COLO668 (cell line): ENCODE measurements at regions not wholly inside any gene's neighbourhood (a gene's known extent, or its start where the extent isn't known, plus 50 kb on each side); places are given as distances from the start of the nearest gene placed in this dataset.
"Not testable (repeated sequence)": the region's sequence is repeated elsewhere in the genome, so short reads cannot be mapped to it uniquely, and the experiment has no call there.

Source experiments
- DNase-seq: peaks from one replicate; lab custom pipeline; 2025; ENCODE audit not compliant: unreplicated experiment; lab: John Stamatoyannopoulos, UW

- DNase-seq = no peak
Observed at GRCh38 chrX:151042842-151043241, 59.7 kb downstream of the HMGB3 start.

GRCh38 chrX:151066373-151066772 is 83.2 kb downstream of the HMGB3 start:
- DNase-seq = not testable (repeated sequence)

DNA sequence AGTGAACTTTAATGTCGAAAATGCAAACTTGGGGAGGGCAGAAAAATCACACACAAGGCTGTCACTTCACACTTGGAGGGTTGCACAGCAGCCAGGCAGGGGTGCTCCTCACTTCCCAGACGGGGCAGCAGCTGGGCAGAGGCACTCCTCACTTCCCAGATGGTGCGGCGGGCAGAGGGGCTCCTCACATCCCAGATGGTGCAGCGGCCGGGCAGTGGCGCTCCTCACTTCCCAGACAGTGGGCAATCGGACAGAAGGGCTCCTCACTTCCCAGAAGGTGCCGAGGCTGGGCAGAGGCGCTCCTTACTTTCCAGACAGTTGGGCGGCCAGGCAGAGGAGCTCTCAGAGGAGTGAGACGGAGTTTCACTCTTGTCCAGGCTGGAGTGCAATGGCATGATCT is 90.6 kb downstream of the HMGB3 start:
- DNase-seq = no peak

DNA sequence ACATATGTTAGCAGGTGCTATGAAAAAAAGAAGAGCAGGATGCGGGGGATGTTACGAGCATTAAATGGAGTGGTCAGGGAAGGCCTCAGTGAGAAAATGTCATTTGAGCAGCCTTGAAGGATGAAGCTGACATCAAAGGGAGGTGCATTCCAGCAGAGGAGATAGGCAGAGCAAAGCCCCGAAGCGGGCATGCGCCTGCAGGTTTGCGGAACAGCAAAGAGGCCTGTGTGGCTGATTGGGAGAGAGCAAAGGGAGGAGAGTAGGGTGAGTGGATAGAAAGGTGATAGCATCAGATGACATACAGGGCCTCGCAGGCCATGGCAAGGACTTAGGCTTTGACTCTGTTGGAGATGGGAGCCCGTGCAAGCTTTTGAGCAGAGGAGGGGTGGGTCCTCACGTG is 95.4 kb upstream of the GPR50 start:
- DNase-seq = no peak

- peak; percentile 81 for DNase-seq
Observed at GRCh38 chrX:151082077-151082948, 94.1 kb upstream of the GPR50 start.

- DNase-seq = no peak
Observed at GRCh38 chrX:151084454-151084853, 91.9 kb upstream of the GPR50 start.

GRCh38 chrX:151085207-151085606 is 91.2 kb upstream of the GPR50 start:
- no peak for DNase-seq

DNA sequence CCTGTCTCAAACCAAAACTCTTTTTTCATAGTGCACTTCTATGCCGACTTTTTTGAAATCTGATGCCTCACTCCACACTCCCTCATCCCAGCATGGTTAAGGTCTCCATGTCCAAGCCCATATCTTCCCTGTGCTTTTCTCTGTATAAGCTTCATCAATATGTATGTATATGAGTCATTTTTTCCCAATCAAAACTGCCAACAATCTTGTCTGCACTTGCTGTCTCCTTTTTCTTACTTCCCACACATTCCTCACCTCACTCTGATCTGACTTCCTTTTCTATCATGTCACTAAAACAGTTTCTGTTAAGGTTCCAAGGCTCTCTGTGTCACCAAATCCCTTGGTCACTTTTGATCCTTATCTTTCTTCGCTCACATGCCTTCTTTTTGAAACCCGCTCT is 88.2 kb upstream of the GPR50 start:
- no peak for DNase-seq

- DNase-seq = no peak
Observed at GRCh38 chrX:151099001-151099400, 77.4 kb upstream of the GPR50 start.

- no peak for DNase-seq
Observed at GRCh38 chrX:151100799-151101198, 75.6 kb upstream of the GPR50 start.

DNA sequence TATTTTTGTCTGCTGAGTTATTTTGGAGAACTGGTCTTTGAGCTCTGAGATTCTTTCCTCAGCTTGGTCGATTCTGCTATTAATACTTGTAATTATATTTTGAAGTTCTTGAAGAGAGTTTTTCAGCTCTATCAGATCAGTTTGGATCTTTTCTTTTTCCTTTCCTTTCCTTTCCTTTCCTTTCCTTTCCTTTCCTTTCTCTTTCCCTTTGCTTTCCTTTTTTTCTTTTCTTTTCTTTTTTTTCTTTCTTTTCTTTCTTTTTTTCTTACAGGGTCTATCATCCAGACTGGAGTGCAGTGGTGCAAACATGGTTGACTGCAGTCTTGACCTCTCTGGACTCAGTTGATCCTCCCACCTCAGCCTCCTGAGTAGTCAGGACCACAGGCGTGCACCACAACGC is 63.2 kb upstream of the GPR50 start:
- not testable (repeated sequence) for DNase-seq
